Effector memory CD4-positive, alpha-beta T cell (primary cell): ENCODE measurements at regions not wholly inside any gene's neighbourhood (a gene's known extent, or its start where the extent isn't known, plus 50 kb on each side); places are given as distances from the start of the nearest gene placed in this dataset.

ENCODE experiments used
- DNase-seq, 3 donors: peaks; one replicate each; pipeline ENCODE4 v3.0.0-alpha.2; 2020
- H3K27ac ChIP-seq: 2 replicates; pipeline ENCODE4 v1.7.0; 2013; ENCODE audit warnings: mild to moderate bottlenecking, low read length, moderate library complexity; ENCODE audit not compliant: insufficient read depth, poor library complexity, severe bottlenecking
- H3K27me3 ChIP-seq: replicated peaks from 2 replicates; pipeline ENCODE4 v1.7.0; 2013; ENCODE audit warnings: mild to moderate bottlenecking, low read length; ENCODE audit not compliant: insufficient read depth, control insufficient read depth, poor library complexity, severe bottlenecking
- H3K36me3 ChIP-seq: 2 replicates; pipeline ENCODE4 v1.7.0; 2013; ENCODE audit warnings: mild to moderate bottlenecking, low read length, moderate library complexity; ENCODE audit not compliant: control insufficient read depth, insufficient read depth
- H3K4me1 ChIP-seq: 2 replicates; pipeline ENCODE4 v1.7.0; 2013; ENCODE audit warnings: low read length, mild to moderate bottlenecking; ENCODE audit not compliant: control insufficient read depth, insufficient read depth, poor library complexity, severe bottlenecking
- H3K4me3 ChIP-seq: 2 replicates; pipeline ENCODE4 v1.7.0; 2013; ENCODE audit warnings: low read length, low read depth, mild to moderate bottlenecking; ENCODE audit not compliant: insufficient read depth, poor library complexity, severe bottlenecking
- H3K9me3 ChIP-seq: 2 replicates; pipeline ENCODE4 v1.7.0; 2013; ENCODE audit warnings: mild to moderate bottlenecking, low read length, moderate library complexity; ENCODE audit not compliant: control insufficient read depth

GRCh38 chr4:89420507-89420906, 112.9 kb upstream of the GPRIN3 start:
- H3K36me3 ChIP-seq: no peaks in the 10 kb centered on the region
- no peak overlapping the region for H3K27ac ChIP-seq
- H3K9me3 ChIP-seq: no peaks in the 10 kb centered on the region
- DNase-seq: no peak
- H3K27me3 ChIP-seq: no peaks in the 10 kb centered on the region
- H3K4me3 ChIP-seq: no peak overlapping the region
- H3K4me1 ChIP-seq: no peaks in the 10 kb centered on the region

GRCh38 chr4:89419111-89419695, 111.6 kb upstream of the GPRIN3 start:
- no peaks in the 10 kb centered on the region for H3K27me3 ChIP-seq
- no peaks in the 10 kb centered on the region for H3K9me3 ChIP-seq
- DNase-seq: no peak
- H3K4me1 ChIP-seq: no peaks in the 10 kb centered on the region
- H3K36me3 ChIP-seq: no peaks in the 10 kb centered on the region
- H3K27ac ChIP-seq: no peak overlapping the region
- H3K4me3 ChIP-seq: no peak overlapping the region

GRCh38 chr4:89416960-89417359, 109.4 kb upstream of the GPRIN3 start:
- Histone ChIP-seq H3K27me3 (no peaks in the 10 kb centered on the region), H3K27ac (no peak overlapping the region), H3K4me1 (no peaks in the 10 kb centered on the region), H3K4me3 (no peak overlapping the region), H3K9me3 (no peaks in the 10 kb centered on the region), H3K36me3 (no peaks in the 10 kb centered on the region)
- DNase-seq: no peak

GRCh38 chr4:89413518-89413917, 105.9 kb upstream of the GPRIN3 start:
- Histone ChIP-seq H3K36me3 (no peaks in the 10 kb centered on the region), H3K27me3 (no peaks in the 10 kb centered on the region), H3K9me3 (no peaks in the 10 kb centered on the region), H3K27ac (no peak overlapping the region), H3K4me1 (no peaks in the 10 kb centered on the region), H3K4me3 (no peak overlapping the region)
- DNase-seq: no peak

GRCh38 chr4:89411539-89412309, 104.1 kb upstream of the GPRIN3 start:
- no peaks in the 10 kb centered on the region for H3K4me1 ChIP-seq
- no peak overlapping the region for H3K4me3 ChIP-seq
- no peak for DNase-seq
- no peaks in the 10 kb centered on the region for H3K27me3 ChIP-seq
- no peak overlapping the region for H3K27ac ChIP-seq
- H3K36me3 ChIP-seq: no peaks in the 10 kb centered on the region
- H3K9me3 ChIP-seq: no peaks in the 10 kb centered on the region

GRCh38 chr4:89410687-89411086, 103.1 kb upstream of the GPRIN3 start:
- no peak overlapping the region for H3K4me3 ChIP-seq
- no peaks in the 10 kb centered on the region for H3K36me3 ChIP-seq
- no peak for DNase-seq
- no peaks in the 10 kb centered on the region for H3K27me3 ChIP-seq
- H3K27ac ChIP-seq: no peak overlapping the region
- H3K4me1 ChIP-seq: no peaks in the 10 kb centered on the region
- no peaks in the 10 kb centered on the region for H3K9me3 ChIP-seq

GRCh38 chr4:89404530-89404929, 96.9 kb upstream of the GPRIN3 start:
- no peak for DNase-seq
- H3K36me3 ChIP-seq: no peaks in the 10 kb centered on the region
- H3K27me3 ChIP-seq: no peaks in the 10 kb centered on the region
- H3K4me3 ChIP-seq: no peak overlapping the region
- no peaks in the 10 kb centered on the region for H3K9me3 ChIP-seq
- no peaks in the 10 kb centered on the region for H3K4me1 ChIP-seq
- no peak overlapping the region for H3K27ac ChIP-seq

- Histone ChIP-seq H3K27ac (no peak overlapping the region), H3K27me3 (no peaks in the 10 kb centered on the region), H3K4me1 (no peaks in the 10 kb centered on the region), H3K9me3 (no peaks in the 10 kb centered on the region), H3K36me3 (no peaks in the 10 kb centered on the region), H3K4me3 (no peak overlapping the region)
- DNase-seq: no peak
Measured at GRCh38 chr4:89403826-89404225, 96.2 kb upstream of the GPRIN3 start.

- Histone ChIP-seq H3K9me3 (no peaks in the 10 kb centered on the region), H3K4me3 (no peak overlapping the region), H3K4me1 (no peaks in the 10 kb centered on the region), H3K27ac (no peak overlapping the region), H3K36me3 (no peaks in the 10 kb centered on the region), H3K27me3 (no peaks in the 10 kb centered on the region)
- no peak for DNase-seq
Measured at GRCh38 chr4:89400287-89401035, 92.9 kb upstream of the GPRIN3 start.

GRCh38 chr4:89398644-89399043, 91.0 kb upstream of the GPRIN3 start:
- Histone ChIP-seq H3K27ac (no peak overlapping the region), H3K4me3 (no peak overlapping the region), H3K4me1 (no peaks in the 10 kb centered on the region), H3K36me3 (no peaks in the 10 kb centered on the region), H3K9me3 (no peaks in the 10 kb centered on the region), H3K27me3 (no peaks in the 10 kb centered on the region)
- DNase-seq: no peak
